GM23248 (cell line): ENCODE measurements at regions not wholly inside any gene's neighbourhood (a gene's known extent, or its start where the extent isn't known, plus 50 kb on each side); places are given as distances from the start of the nearest gene placed in this dataset.

Experiments used
- EZH2 ChIP-seq: fragments of 200-600 bp; sonication (generic); IDR thresholded peaks from 2 replicates; pipeline ENCODE4 v1.6.1; 2018; ENCODE audit warnings: antibody characterized with exemption, mild to moderate bottlenecking; ENCODE audit not compliant: insufficient read depth, poor library complexity, severe bottlenecking
- EZH2phosphoT487 ChIP-seq: fragments of 200-600 bp; sonication (generic); IDR thresholded peaks from 2 replicates; pipeline ENCODE4 v1.6.1; 2018; ENCODE audit warnings: antibody characterized with exemption, moderate library complexity, mild to moderate bottlenecking, low read depth; ENCODE audit not compliant: insufficient read depth

GRCh38 chr7:123265853-123266252 is 66.1 kb upstream of the SLC13A1 start:
- TF ChIP-seq EZH2 (no peak), EZH2phosphoT487 (no peak)
